ENCODE measurements at regions not wholly inside any gene's neighbourhood (a gene's known extent, or its start where the extent isn't known, plus 50 kb on each side); places are given as distances from the start of the nearest gene placed in this dataset.
A peak's percentile ranks its signal among the peaks of the same experiment; 100 is the strongest.

DNA sequence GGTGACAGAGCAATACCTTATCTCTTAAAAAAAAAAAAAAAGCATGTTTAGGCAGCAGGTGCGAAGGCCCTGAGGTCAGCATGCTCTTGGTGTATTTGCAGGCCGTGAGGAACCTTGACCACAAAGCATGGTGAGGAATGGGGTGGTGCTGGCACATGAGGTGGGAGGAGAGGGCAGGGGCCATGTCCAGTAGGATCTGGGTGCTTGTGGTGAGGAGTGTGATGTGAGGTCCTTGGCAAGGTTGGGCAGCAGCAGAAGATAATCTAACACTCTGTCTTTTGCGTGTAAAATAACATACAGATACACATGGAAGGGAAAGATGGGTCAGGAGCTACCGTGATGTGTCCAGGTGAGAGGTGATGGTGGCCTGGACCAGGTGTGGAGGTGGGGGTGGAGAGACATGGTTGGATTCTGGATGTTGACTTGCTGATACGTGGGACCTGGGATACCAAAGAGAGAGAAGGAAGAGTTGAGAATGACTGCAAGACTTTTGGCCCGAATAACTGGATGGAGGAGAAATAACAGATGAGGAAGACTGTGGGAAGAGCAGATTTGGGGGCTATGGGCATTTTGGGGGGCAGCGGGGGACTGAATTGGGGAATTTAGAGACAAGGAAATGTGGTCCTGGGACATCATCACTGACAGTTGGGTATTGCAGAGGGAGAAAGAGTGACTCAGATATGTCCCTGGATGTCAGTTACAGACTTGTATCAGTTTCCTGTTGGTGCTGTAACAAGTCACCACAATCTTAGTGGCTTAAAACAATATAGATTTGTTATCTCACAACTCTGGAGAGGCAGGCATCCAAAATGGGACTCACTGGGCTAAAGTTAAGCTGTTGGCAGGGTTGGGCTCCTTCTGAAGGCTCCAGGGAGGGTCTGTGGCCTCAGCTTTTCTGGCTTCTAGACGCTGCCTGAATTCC is 274.9 kb downstream of the HAPSTR1 start:
- H3K27me3 ChIP-seq: no peaks in the 10 kb centered on the region
- in situ Hi-C loops (cut with MboI; ENCODE audit: low sequenced_read_pairs in 4 of 4) (no loop called here), intact Hi-C loops (cut with DNase I; ENCODE audit: low total_unique reads) (loop anchor here (10.0 kb wide), 1 partner anchor 322 kb away; no protein-coding TSS in a partner anchor)
- H3K9me3 ChIP-seq: no peaks in the 10 kb centered on the region
- no peaks in the 10 kb centered on the region for H3K36me3 ChIP-seq
- no peak overlapping the region for H3K4me3 ChIP-seq
- peaks cover 4 to 11% of the 10 kb centered on the region in 2 donors for H3K4me1 ChIP-seq
- no peak for DNase-seq
- peak overlapping the region; percentile 41 to 75 (median 60) for H3K27ac ChIP-seq
- ATAC-seq: no peak
- no peak for TF ChIP-seq POLR2A (IDR thresholded peaks at IDR 0.05)
- TF ChIP-seq, protein P1, sequence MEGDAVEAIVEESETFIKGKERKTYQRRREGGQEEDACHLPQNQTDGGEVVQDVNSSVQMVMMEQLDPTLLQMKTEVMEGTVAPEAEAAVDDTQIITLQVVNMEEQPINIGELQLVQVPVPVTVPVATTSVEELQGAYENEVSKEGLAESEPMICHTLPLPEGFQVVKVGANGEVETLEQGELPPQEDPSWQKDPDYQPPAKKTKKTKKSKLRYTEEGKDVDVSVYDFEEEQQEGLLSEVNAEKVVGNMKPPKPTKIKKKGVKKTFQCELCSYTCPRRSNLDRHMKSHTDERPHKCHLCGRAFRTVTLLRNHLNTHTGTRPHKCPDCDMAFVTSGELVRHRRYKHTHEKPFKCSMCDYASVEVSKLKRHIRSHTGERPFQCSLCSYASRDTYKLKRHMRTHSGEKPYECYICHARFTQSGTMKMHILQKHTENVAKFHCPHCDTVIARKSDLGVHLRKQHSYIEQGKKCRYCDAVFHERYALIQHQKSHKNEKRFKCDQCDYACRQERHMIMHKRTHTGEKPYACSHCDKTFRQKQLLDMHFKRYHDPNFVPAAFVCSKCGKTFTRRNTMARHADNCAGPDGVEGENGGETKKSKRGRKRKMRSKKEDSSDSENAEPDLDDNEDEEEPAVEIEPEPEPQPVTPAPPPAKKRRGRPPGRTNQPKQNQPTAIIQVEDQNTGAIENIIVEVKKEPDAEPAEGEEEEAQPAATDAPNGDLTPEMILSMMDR (IDR thresholded peaks at IDR 0.05 in 4 of 5, conservative IDR thresholded peaks at IDR 0.05 in 1 of 5): no peak

DNA sequence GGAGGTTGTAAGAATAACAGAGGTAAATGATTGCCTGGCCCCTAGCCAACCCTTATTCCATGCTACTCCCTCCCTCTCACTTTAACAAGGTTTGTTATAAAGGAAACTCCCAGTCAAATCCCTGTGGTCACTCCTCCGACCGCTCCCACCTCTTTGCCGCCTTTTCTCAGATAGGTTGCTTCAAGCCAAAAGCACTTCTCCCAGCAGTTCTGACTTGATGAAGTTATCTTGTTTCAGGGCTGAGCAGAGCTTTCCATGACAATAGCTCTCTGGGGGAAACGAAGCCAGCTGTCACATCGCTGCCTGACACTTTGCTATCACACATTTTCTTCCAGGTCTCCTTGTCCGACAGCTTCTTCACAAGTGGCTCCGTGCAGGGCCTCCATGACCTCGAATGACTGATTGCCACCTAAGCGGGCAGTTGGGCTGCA is 278.6 kb downstream of the HAPSTR1 start:
- H3K27ac ChIP-seq: no peak overlapping the region
- no peak for ATAC-seq
- H3K36me3 ChIP-seq: no peaks in the 10 kb centered on the region
- DNase-seq: no peak
- intact Hi-C loops (cut with DNase I; ENCODE audit: low total_unique reads) (no loop called here), in situ Hi-C loops (cut with MboI; ENCODE audit: low sequenced_read_pairs in 4 of 4) (no loop called here)
- H3K4me1 ChIP-seq: peaks cover 4 to 7% of the 10 kb centered on the region in 2 donors
- TF ChIP-seq, protein P1 (IDR thresholded peaks at IDR 0.05 in 4 of 5, conservative IDR thresholded peaks at IDR 0.05 in 1 of 5): no peak
- TF ChIP-seq POLR2A (IDR thresholded peaks at IDR 0.05): no peak
- no peaks in the 10 kb centered on the region for H3K9me3 ChIP-seq
- no peaks in the 10 kb centered on the region for H3K27me3 ChIP-seq
- no peak overlapping the region for H3K4me3 ChIP-seq

DNA sequence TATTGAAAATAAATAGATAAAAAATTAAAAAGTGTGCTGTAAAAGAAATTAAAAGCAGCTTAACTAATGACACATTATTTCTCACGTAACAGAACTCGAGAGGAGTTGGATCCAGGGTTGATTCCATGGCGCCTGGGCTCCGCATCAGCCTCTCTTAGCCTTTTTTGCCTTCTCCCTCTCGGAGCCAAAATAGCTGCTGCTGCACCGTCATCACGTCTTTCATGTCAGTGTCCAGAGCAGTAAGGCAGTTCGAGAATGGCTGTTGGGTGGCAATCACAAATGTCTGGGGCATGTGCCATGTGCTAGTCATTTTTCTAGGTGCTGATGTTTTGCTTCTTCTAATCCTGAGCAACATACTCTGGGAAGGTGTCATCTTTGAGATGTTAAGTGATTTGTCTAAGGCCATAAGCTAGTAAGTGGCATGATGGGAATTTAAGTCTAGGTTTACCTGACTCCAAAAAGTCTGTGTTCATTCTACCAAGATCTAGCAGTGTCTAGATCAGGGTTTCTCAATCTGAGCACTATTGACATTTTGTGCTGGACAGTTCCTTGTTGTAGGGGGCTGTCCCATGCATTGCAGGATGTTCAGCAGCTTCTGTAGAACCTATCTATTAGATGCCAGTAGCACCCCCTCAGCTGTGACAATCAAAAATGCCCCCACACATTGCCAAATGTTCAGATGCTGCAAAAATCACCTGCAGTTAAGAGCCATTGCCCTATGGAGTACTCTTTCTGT is 280.4 kb downstream of the HAPSTR1 start:
- no peak for DNase-seq
- in situ Hi-C loops (cut with MboI; ENCODE audit: low sequenced_read_pairs in 4 of 4): no loop called here

DNA sequence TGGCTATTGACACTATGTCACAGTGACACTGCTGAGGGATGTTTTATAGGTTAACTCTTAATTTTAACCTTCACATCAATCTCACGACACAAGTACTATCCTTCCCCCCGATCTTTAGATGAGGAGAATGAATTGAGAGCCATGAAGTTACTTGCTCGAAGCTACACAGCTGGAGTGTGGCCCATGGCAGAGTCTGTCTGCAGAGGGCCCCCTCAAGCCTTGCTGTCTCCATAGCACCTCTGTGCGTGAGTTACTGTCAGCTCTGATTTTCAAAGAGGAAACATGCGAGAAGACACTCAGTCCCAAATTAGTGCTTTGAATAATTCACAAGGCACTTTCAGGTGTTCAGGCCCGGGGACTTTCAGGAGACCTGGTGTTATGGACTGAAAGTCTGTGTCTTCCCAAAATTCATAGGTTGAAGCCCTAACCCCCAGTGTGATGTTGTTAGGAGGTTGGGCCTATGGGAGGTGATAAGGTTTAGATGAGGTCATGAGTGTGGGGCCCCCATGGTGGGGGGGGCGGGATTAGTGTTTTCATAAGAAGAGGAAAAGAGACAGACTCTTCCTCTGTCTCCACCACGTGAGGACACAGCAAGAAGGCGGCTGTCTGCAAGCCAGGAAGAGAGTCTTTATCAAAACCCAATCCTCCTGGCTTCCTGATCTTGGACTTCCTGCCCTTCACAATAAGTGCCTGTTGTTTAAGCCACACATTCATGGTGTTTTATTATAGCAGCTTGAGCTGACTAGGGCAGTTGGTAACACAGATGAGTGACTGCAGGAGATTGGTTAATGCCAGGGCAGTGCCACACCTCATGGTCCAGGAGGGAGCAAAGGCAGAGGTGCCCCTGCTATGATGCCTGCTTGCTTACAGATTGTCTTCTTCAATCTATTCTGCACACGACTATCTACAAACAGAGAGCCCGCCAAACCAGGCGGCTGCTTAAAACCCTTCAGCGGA is 281.8 kb downstream of the HAPSTR1 start:
- intact Hi-C loops (cut with DNase I; ENCODE audit: low total_unique reads) (no loop called here), in situ Hi-C loops (cut with MboI; ENCODE audit: low sequenced_read_pairs in 4 of 4) (no loop called here)
- no peaks in the 10 kb centered on the region for H3K36me3 ChIP-seq
- TF ChIP-seq, protein P1 (IDR thresholded peaks at IDR 0.05 in 4 of 5, conservative IDR thresholded peaks at IDR 0.05 in 1 of 5): no peak
- no peak for TF ChIP-seq POLR2A (IDR thresholded peaks at IDR 0.05)
- no peak overlapping the region for H3K27ac ChIP-seq
- no peaks in the 10 kb centered on the region for H3K27me3 ChIP-seq
- H3K4me3 ChIP-seq: no peak overlapping the region
- H3K9me3 ChIP-seq: no peaks in the 10 kb centered on the region
- ATAC-seq (no peak), DNase-seq (no peak)
- no peaks in the 10 kb centered on the region for H3K4me1 ChIP-seq

More for the DNA sequence above, 280.4 kb downstream of the HAPSTR1 start:
- TF ChIP-seq, protein P1 (IDR thresholded peaks at IDR 0.05 in 4 of 5, conservative IDR thresholded peaks at IDR 0.05 in 1 of 5): no peak
- no peak for TF ChIP-seq POLR2A (IDR thresholded peaks at IDR 0.05)
- ATAC-seq: no peak
- intact Hi-C loops (cut with DNase I; ENCODE audit: low total_unique reads): no loop called here
- H3K36me3 ChIP-seq: no peaks in the 10 kb centered on the region
- no peak overlapping the region for H3K27ac ChIP-seq
- no peak overlapping the region for H3K4me3 ChIP-seq
- no peaks in the 10 kb centered on the region for H3K4me1 ChIP-seq
- H3K27me3 ChIP-seq: no peaks in the 10 kb centered on the region
- H3K9me3 ChIP-seq: no peaks in the 10 kb centered on the region
